MM.1S (cell line): ENCODE measurements at regions not wholly inside any gene's neighbourhood (a gene's known extent, or its start where the extent isn't known, plus 50 kb on each side); places are given as distances from the start of the nearest gene placed in this dataset.

Experiments
- DNase-seq: peaks from one replicate; pipeline ENCODE4 v3.0.0-alpha.2; 2015
- H2AFZ ChIP-seq: fragments of 300-600 bp; sonication (generic); 2 replicates; pipeline ENCODE4 v1.6.0; 2016; ENCODE audit warnings: antibody characterized with exemption, low read length
- H3F3A ChIP-seq: fragments of 300-600 bp; sonication (generic); 2 replicates; pipeline ENCODE4 v1.6.1; 2016; ENCODE audit warnings: mild to moderate bottlenecking, antibody characterized with exemption, low read length, moderate library complexity, mixed read lengths; ENCODE audit not compliant: insufficient read depth
- H3K27ac ChIP-seq: fragments of 300-600 bp; sonication (generic); 2 replicates; pipeline ENCODE4 v1.5.1; 2016; ENCODE audit warnings: mild to moderate bottlenecking, low read length
- H3K27me3 ChIP-seq: fragments of 300-600 bp; sonication (generic); replicated peaks from 2 replicates; pipeline ENCODE4 v1.6.0; 2016; ENCODE audit warnings: low read length; ENCODE audit not compliant: insufficient read depth
- H3K36me3 ChIP-seq: fragments of 300-600 bp; sonication (generic); replicated peaks from 2 replicates; pipeline ENCODE4 v1.6.1; 2016; ENCODE audit warnings: mild to moderate bottlenecking, low read length, mixed read lengths; ENCODE audit not compliant: insufficient read depth
- H3K4me1 ChIP-seq: fragments of 300-600 bp; sonication (generic); 2 replicates; pipeline ENCODE4 v1.6.1; 2016; ENCODE audit warnings: low read length, mixed read lengths
- H3K4me2 ChIP-seq: fragments of 300-600 bp; sonication (generic); 2 replicates; pipeline ENCODE4 v1.6.0; 2016; ENCODE audit warnings: low read depth, low read length
- H3K4me3 ChIP-seq: fragments of 300-600 bp; sonication (generic); 2 replicates; pipeline ENCODE4 v1.5.1; 2016; ENCODE audit warnings: low read length, mixed read lengths
- H3K79me2 ChIP-seq: fragments of 300-600 bp; sonication (generic); 2 replicates; pipeline ENCODE4 v1.6.1; 2016; ENCODE audit warnings: mixed run types, low read length, mixed read lengths
- H3K9ac ChIP-seq: fragments of 300-600 bp; sonication (generic); 2 replicates; pipeline ENCODE4 v1.6.1; 2016; ENCODE audit warnings: low read length, mixed read lengths
- H3K9me2 ChIP-seq: fragments of 300-600 bp; sonication (generic); replicated peaks from 2 replicates; pipeline ENCODE4 v1.6.1; 2016; ENCODE audit warnings: mild to moderate bottlenecking, low read length, mixed read lengths; ENCODE audit not compliant: insufficient read depth
- H3K9me3 ChIP-seq: fragments of 300-600 bp; sonication (generic); replicated peaks from 2 replicates; pipeline ENCODE4 v1.6.1; 2016; ENCODE audit warnings: mild to moderate bottlenecking, low read length, mixed read lengths; ENCODE audit not compliant: insufficient read depth
- H4K20me1 ChIP-seq: fragments of 300-600 bp; sonication (generic); 2 replicates; pipeline ENCODE4 v1.6.1; 2016; ENCODE audit warnings: mild to moderate bottlenecking, low read length, moderate library complexity, mixed read lengths; ENCODE audit not compliant: insufficient read depth
- CTCF ChIP-seq: fragments of 300-600 bp; sonication (generic); IDR thresholded peaks from 2 replicates; pipeline ENCODE4 v1.5.1; 2016; ENCODE audit warnings: antibody characterized with exemption, low read length, mixed read lengths
- EZH2 ChIP-seq: fragments of 300-600 bp; sonication (generic); optimal IDR thresholded peaks from 2 replicates; pipeline ENCODE3; 2017; ENCODE audit warnings: low read depth, mild to moderate bottlenecking, antibody characterized with exemption, low read length, mixed read lengths
- EZH2phosphoT487 ChIP-seq: fragments of 300-600 bp; sonication (generic); IDR thresholded peaks from 2 replicates; pipeline ENCODE4 v1.6.1; 2018; ENCODE audit warnings: antibody characterized with exemption, low read length

- Histone ChIP-seq H3K27ac (no peak overlapping the region), H3F3A (no peaks in the 10 kb centered on the region), H3K27me3 (no peaks in the 10 kb centered on the region), H3K36me3 (no peaks in the 10 kb centered on the region), H3K9ac (no peak overlapping the region), H3K4me2 (no peak overlapping the region), H2AFZ (no peak overlapping the region), H3K4me3 (no peak overlapping the region), H4K20me1 (no peaks in the 10 kb centered on the region), H3K79me2 (no peaks in the 10 kb centered on the region), H3K9me3 (no peaks in the 10 kb centered on the region), H3K4me1 (no peaks in the 10 kb centered on the region), H3K9me2 (no peaks in the 10 kb centered on the region)
- DNase-seq = no peak
- TF ChIP-seq EZH2 = no peak
- TF ChIP-seq CTCF = no peak
- TF ChIP-seq EZH2phosphoT487 = no peak
Observed at GRCh38 chr10:33901166-33901565, 566.7 kb upstream of the NRP1 start.

DNA sequence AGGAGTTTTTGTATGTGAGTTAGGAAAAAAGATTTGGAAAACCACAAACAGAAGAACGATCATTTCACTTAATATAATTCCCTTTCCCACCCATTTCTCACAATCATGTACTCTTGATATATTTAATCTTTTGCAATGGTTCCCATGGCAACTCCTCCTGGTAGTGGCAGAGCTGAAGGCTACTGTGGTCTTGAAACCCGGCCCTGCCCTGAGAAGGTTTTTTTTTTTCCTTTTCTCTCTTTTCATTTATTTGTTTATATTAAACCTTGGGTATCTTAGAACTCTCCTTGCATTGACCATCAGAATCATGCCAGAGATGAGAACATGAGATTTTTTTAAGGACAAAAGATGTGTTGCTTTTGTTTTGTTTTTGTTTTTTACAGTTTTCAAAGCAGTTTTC is 566.1 kb upstream of the NRP1 start:
- H2AFZ ChIP-seq = no peak overlapping the region
- TF ChIP-seq EZH2phosphoT487 (no peak), EZH2 (no peak), CTCF (no peak)
- H3K79me2 ChIP-seq = no peaks in the 10 kb centered on the region
- no peak overlapping the region for H3K27ac ChIP-seq
- H3K4me3 ChIP-seq = no peak overlapping the region
- H3K4me2 ChIP-seq = no peak overlapping the region
- H3K9ac ChIP-seq = no peak overlapping the region
- H4K20me1 ChIP-seq = no peaks in the 10 kb centered on the region
- DNase-seq = no peak
- H3K27me3 ChIP-seq = no peaks in the 10 kb centered on the region
- no peaks in the 10 kb centered on the region for H3K9me2 ChIP-seq
- H3K4me1 ChIP-seq = no peaks in the 10 kb centered on the region
- H3K9me3 ChIP-seq = no peaks in the 10 kb centered on the region
- H3K36me3 ChIP-seq = no peaks in the 10 kb centered on the region
- H3F3A ChIP-seq = no peaks in the 10 kb centered on the region

DNA sequence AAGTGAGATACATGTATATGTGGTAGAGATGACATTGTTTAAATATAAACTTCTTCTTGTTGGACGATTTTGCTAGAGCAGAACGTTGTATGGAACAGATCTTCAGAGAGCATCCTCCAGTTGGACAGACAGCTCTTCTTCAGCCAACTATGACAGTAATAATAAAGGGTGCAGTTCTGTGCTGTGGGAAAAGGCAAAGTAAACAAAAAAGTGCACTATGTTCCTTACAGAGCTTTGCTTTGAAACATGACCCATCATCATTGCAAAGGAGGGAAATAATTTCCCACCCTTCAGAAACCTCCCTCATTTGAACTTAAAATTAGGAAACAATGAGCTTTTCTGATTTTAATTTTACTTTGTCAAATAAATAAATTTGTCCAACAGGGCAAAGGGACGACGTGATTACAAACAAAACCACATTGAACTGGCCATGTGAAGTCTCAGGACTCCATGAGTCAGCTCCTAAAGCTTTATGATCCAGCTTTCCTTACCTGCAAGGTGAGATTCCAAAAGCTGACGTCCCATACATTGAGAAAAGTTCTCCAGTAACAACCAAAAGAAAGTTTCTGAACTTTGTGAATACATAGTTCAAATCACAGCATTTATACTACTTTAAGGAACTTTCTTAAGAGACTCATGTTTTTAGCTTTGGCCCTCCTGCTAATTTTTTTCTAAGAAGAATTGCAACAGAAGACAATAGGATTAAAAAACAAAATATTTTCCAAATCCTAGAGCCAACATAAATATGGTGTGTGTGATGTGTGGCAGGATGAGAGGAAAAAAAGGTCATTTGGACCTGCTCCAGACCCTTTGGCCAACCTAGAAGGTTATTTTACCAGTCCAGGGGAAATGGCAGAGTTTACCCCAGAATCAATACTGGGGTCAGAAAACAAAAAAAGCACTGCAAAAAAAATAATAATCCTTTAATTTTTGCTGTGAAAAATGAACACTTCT is 565.4 kb upstream of the NRP1 start:
- Histone ChIP-seq H3K9me2 (no peaks in the 10 kb centered on the region), H3K4me2 (no peak overlapping the region), H3K4me1 (no peaks in the 10 kb centered on the region), H3K9me3 (no peaks in the 10 kb centered on the region), H3K9ac (no peak overlapping the region), H2AFZ (no peak overlapping the region), H3F3A (no peaks in the 10 kb centered on the region), H3K4me3 (no peak overlapping the region), H4K20me1 (no peaks in the 10 kb centered on the region), H3K27me3 (no peaks in the 10 kb centered on the region), H3K36me3 (no peaks in the 10 kb centered on the region), H3K27ac (no peak overlapping the region), H3K79me2 (no peaks in the 10 kb centered on the region)
- no peak for DNase-seq
- TF ChIP-seq EZH2 = no peak
- TF ChIP-seq CTCF = no peak
- TF ChIP-seq EZH2phosphoT487 = no peak
